HCT116 (cell line): ENCODE measurements at regions not wholly inside any gene's neighbourhood (a gene's known extent, or its start where the extent isn't known, plus 50 kb on each side); places are given as distances from the start of the nearest gene placed in this dataset.
A peak's percentile ranks its signal among the peaks of the same experiment; 100 is the strongest.

Source experiments
- ATAC-seq: fragments of 200-7000 bp; cut with Tn5 transposase; 2 replicates; pipeline ENCODE4 v1.9.1; 2020; ENCODE audit warnings: mild to moderate bottlenecking, moderate library complexity
- BruUV-seq: library from RNA; stranded (reverse); fragments of 400-500 nt; replicated peaks from 2 replicates; lab custom pipeline; 2021; lab: Mats Ljungman, UMichigan
- CTCF ChIA-PET: fragments of 300-600 bp; sonication (Branson Sonifier 250); formaldehyde crosslinking; loops from one replicate; lab custom pipeline; 2021; ENCODE audit warnings: antibody characterized with exemption; lab: Charles Lee
- POLR2A ChIA-PET: fragments of 300-600, 350-600 bp; sonication (Branson Sonifier 250); formaldehyde crosslinking; loops from one replicate; lab custom pipeline; 2021; ENCODE audit warnings: antibody characterized with exemption; lab: Charles Lee
- RAD21 ChIA-PET, 2 experiments: fragments of 300-600 bp; sonication (Branson Sonifier 250); formaldehyde crosslinking; loops; one replicate each; lab custom pipeline; 2023; ENCODE audit warnings: low total read pairs in 2 of 2; ENCODE audit not compliant: uncharacterized antibody in 2 of 2, unreplicated experiment in 2 of 2, low non-redundant PET in 1 of 2; lab: Charles Lee
- DNase-seq: peaks from one replicate; pipeline ENCODE4 v3.0.0-alpha.2; 2010; ENCODE audit warnings: low read depth, low spot score
- H2AFZ ChIP-seq: fragments of 200-600 bp; shearing (Covaris generic), sonication (generic); 2 replicates; pipeline ENCODE4 v1.6.1; 2017; ENCODE audit warnings: low read depth, mixed run types, mixed read lengths, antibody characterized with exemption, low read length; ENCODE audit not compliant: poor library complexity, severe bottlenecking
- H3K27ac ChIP-seq: 2 replicates; pipeline ENCODE4 v1.5.1; 2012; ENCODE audit warnings: low read depth, low read length
- H3K27me3 ChIP-seq: fragments of 200-600 bp; sonication (generic); 2 replicates; pipeline ENCODE4 v1.6.1; 2016; ENCODE audit warnings: mixed run types, low read length, mixed read lengths; ENCODE audit not compliant: insufficient read depth
- H3K36me3 ChIP-seq, 2 experiments: fragments of 200-500 bp in 1 of 2; fragments of 200-600 bp in 1 of 2; sonication (Bioruptor generic) in 1 of 2; sonication (generic) in 1 of 2; 2 replicates each; pipeline versions ENCODE4 v1.5.1 to v1.6.1; 2014 to 2016; ENCODE audit warnings: low read length in 2 of 2, inconsistent platforms in 1 of 2, mixed read lengths in 1 of 2, mixed run types in 1 of 2; ENCODE audit not compliant: insufficient read depth in 2 of 2, control insufficient read depth in 1 of 2
- H3K4me1 ChIP-seq, 2 experiments: fragments of 200-600 bp in 1 of 2; sonication (generic) in 1 of 2; 2 replicates each; pipeline versions ENCODE4 v1.5.1 to v1.6.1; 2012 to 2017; ENCODE audit warnings: low read length in 2 of 2, inconsistent platforms in 1 of 2, mild to moderate bottlenecking in 1 of 2, mixed read lengths in 1 of 2, mixed run types in 1 of 2, moderate library complexity in 1 of 2; ENCODE audit not compliant: insufficient read depth in 2 of 2, control insufficient read depth in 1 of 2
- H3K4me2 ChIP-seq: fragments of 200-600 bp; sonication (generic); 2 replicates; pipeline ENCODE4 v1.6.1; 2017; ENCODE audit warnings: mixed run types, low read length, mixed read lengths
- H3K4me3 ChIP-seq, 2 experiments: fragments of 200-600 bp in 1 of 2; sonication (generic) in 1 of 2; replicated peaks in 1 of 2; 2 replicates each; pipeline ENCODE4 v1.5.1; 2011 to 2016; ENCODE audit warnings: low read length in 2 of 2, control low read depth in 1 of 2, low read depth in 1 of 2, mild to moderate bottlenecking in 1 of 2, mixed read lengths in 1 of 2, mixed run types in 1 of 2
- H3K79me2 ChIP-seq: fragments of 200-600 bp; sonication (generic); 2 replicates; pipeline ENCODE4 v1.6.1; 2017; ENCODE audit warnings: mild to moderate bottlenecking, mixed run types, low read length, moderate library complexity, mixed read lengths; ENCODE audit not compliant: insufficient read depth
- H3K9ac ChIP-seq: fragments of 200-600 bp; sonication (generic); 2 replicates; pipeline ENCODE4 v1.6.1; 2016; ENCODE audit warnings: low read length, mixed read lengths
- H3K9me2 ChIP-seq: fragments of 200-600 bp; sonication (generic), shearing (Covaris generic); 2 replicates; pipeline ENCODE4 v1.6.1; 2017; ENCODE audit warnings: mixed run types, mild to moderate bottlenecking, moderate library complexity; ENCODE audit not compliant: insufficient read depth
- H3K9me3 ChIP-seq, 2 experiments: fragments of 200-500 bp in 1 of 2; fragments of 200-600 bp in 1 of 2; sonication (Bioruptor generic) in 1 of 2; sonication (generic) in 1 of 2; 2 replicates each; pipeline ENCODE4 v1.6.1; 2014 to 2017; ENCODE audit warnings: low read length in 2 of 2, mixed read lengths in 2 of 2, inconsistent platforms in 1 of 2, low read depth in 1 of 2, mild to moderate bottlenecking in 1 of 2, mixed run types in 1 of 2, moderate library complexity in 1 of 2; ENCODE audit not compliant: control insufficient read depth in 1 of 2, insufficient read depth in 1 of 2
- H4K20me1 ChIP-seq: fragments of 200-600 bp; sonication (generic), shearing (Covaris generic); 2 replicates; pipeline ENCODE4 v1.6.1; 2017; ENCODE audit warnings: mixed run types, mild to moderate bottlenecking, moderate library complexity; ENCODE audit not compliant: insufficient read depth
- CEBPB ChIP-seq: IDR thresholded peaks from 2 replicates; pipeline ENCODE4 v1.6.1; 2012; ENCODE audit warnings: low read depth
- CTCF ChIP-seq, 3 experiments: fragments of 200-600 bp in 1 of 3; sonication (generic) in 1 of 3; IDR thresholded peaks in 2 of 3; conservative IDR thresholded peaks in 1 of 3; 2 replicates each; pipeline ENCODE4 v1.5.1; 2012 to 2017; ENCODE audit warnings: low read depth in 2 of 3, low read length in 2 of 3, antibody characterized with exemption in 1 of 3, borderline replicate concordance in 1 of 3, control low read depth in 1 of 3, mild to moderate bottlenecking in 1 of 3, mixed read lengths in 1 of 3, mixed run types in 1 of 3, moderate library complexity in 1 of 3; ENCODE audit not compliant: insufficient read depth in 1 of 3
- RAD21 ChIP-seq: IDR thresholded peaks from 2 replicates; pipeline ENCODE4 v1.6.1; 2012; ENCODE audit warnings: low read depth, mild to moderate bottlenecking
- REST ChIP-seq: IDR thresholded peaks from 2 replicates; pipeline ENCODE4 v1.6.1; 2012; ENCODE audit warnings: low read depth
- YY1 ChIP-seq: IDR thresholded peaks from 2 replicates; pipeline ENCODE4 v1.6.1; 2011; ENCODE audit warnings: low read length, low read depth, moderate library complexity, mild to moderate bottlenecking; ENCODE audit not compliant: insufficient replicate concordance; ENCODE audit errors: extremely low read depth
- ZFX ChIP-seq: fragments of 450-650 bp; IDR thresholded peaks from 2 replicates; pipeline ENCODE4 v1.6.1; 2017
- intact Hi-C: fragments of 100-400 bp; cut with micrococcal nuclease; formaldehyde crosslinking; loops from 2 replicates; pipeline ENCODE4 v1.10.0; 2022

DNA sequence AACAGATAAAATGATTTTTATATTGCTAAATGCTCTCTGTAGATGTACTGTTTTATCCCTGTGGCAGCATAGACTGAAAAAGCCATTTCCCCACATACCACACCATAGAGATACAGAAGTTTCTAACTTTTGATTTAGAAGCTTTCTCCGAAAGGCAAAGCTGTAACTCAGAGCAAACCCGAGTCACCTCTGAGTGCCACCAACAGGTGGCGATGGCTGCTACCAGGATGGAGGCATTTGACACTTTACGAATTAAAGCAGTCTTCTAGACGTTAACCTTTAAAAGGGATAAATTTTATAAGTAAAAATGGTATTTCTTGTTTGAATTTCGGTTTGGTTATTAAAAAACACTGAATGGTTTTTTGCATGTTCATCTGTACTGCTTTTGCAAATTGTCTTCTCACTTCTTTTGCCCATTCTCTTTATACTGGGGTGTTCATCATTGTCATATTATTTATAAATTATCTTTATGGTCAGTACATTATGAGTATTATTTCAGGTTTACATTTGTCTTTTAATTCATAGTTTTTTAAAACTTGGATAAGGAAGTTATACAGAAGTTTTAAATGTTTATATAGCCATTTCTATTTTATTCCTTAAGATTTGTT, 201.0 kb upstream of the CEP162 start:
- no peaks in the 10 kb centered on the region for H3K4me1 ChIP-seq
- ATAC-seq: peak; percentile 81
- RAD21 ChIA-PET: no interaction called here

More for the DNA sequence above, 201.0 kb upstream of the CEP162 start:
- BruUV-seq: no TSS peak
- H3K27me3 ChIP-seq: peaks cover 22% of the 10 kb centered on the region; the same call in 1 of the 2 replicates
- H3K36me3 ChIP-seq: no peaks in the 10 kb centered on the region
- H3K4me3 ChIP-seq: no peak overlapping the region
- no peaks in the 10 kb centered on the region for H4K20me1 ChIP-seq
- H3K9ac ChIP-seq: no peak overlapping the region
- intact Hi-C loops: loop anchor here (5.0 to 10.0 kb wide), 2 partner anchors 139 to 346 kb away; no protein-coding TSS in a partner anchor
- H2AFZ ChIP-seq: no peak overlapping the region
- H3K9me3 ChIP-seq: no peaks in the 10 kb centered on the region
- TF ChIP-seq RAD21 (peak; percentile 80), YY1 (no peak), CEBPB (no peak), ZFX (no peak), CTCF (IDR thresholded peaks at IDR 0.05 in 2 of 3, conservative IDR thresholded peaks at IDR 0.05 in 1 of 3; ENCODE audit: borderline replicate concordance in 1 of 3, insufficient read depth in 1 of 3, low read depth in 2 of 3, low read length in 2 of 3) (peak; percentile 69 to 91 (median 88)), REST (no peak)
- peak; percentile 44 for DNase-seq
- H3K79me2 ChIP-seq: no peaks in the 10 kb centered on the region
- peak overlapping the region; percentile 15; the same call in 1 of the 2 replicates for H3K4me2 ChIP-seq
- H3K27ac ChIP-seq: no peak overlapping the region
- H3K9me2 ChIP-seq: no peaks in the 10 kb centered on the region
- POLR2A ChIA-PET: no interaction called here
- CTCF ChIA-PET: interaction anchor here (0.6 to 1.8 kb wide), 10 partner anchors 9 to 895 kb away, joined by 3 to 7 read pairs (median 4); no protein-coding TSS in a partner anchor
